Activated CD8-positive, alpha-beta memory T cell treated with anti-CD3 and anti-CD28 coated beads, Interleukin-2, amount 50 U/mL, for 48 hours (primary cell): ENCODE measurements at regions not wholly inside any gene's neighbourhood (a gene's known extent, or its start where the extent isn't known, plus 50 kb on each side); places are given as distances from the start of the nearest gene placed in this dataset.
A peak's percentile ranks its signal among the peaks of the same experiment; 100 is the strongest.
"Not testable (repeated sequence)": the region's sequence is repeated elsewhere in the genome, so short reads cannot be mapped to it uniquely, and the experiment has no call there.

Experiments used
- DNase-seq: peaks from one replicate; pipeline ENCODE4 v3.0.0-alpha.2; 2020

DNA sequence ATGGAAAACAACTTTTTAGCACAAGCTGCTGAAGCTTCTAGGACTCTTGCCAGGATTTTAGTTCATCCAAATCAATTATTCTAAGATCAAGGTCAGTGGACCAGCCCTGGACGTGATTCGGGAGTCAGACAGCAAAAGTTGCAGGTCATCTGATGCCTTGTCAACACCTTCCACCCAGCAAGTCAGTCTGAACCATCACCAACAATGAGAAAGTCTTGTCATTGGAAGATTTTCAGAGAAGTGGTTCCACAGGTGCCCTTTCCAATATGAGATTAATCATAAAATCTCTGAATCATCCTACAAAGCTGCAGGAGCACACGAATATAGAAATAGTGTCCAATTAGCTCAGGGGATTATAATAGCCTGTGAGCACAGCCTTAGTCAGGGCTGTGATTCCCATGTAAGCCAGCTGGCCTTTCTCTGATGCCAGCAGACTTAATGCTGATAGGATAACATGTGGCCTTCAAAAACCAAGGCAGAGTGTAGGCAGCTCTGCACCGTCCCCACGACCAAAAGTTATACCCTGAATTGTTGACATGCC, 445.0 kb upstream of the TRPC7 start:
- no peak for DNase-seq

DNA sequence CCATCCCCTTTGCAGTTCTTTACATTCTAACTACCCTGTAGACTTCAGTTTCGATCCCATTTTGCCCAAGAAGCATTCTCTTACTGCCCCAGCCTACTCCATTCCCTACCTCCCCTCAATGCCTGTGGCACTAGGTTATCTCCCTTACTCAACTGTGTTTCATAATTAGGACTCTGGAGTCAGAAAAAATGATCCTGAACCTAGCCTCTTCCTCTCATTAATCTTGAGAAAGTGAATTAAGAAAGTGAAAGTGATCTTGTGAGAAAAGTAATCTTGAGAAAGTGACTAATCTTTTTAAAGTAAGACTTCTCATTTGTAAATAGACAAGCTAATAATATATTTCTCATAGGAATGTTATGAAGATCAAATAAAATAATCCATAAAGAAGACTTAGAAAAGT, 444.0 kb upstream of the TRPC7 start:
- DNase-seq: no peak

DNA sequence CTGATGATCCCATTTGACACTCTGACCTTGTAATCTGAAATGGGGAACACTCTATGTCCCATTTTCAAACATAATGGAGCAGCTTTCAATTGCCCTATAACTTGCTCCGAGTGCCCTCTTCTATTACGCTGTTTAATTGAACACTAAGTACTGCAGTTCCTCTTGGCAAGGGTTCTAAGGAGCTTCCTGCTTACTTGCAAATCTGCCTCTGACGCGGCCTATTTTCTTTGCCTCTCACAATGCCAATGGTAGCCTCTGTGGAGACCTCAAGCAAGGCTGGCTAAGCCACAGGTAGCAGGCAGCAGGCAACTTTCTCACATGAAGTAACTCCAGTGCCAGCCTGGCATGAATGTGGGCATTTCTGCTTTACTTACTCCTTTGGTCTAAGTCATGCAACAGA, 443.4 kb upstream of the TRPC7 start:
- no peak for DNase-seq

DNA sequence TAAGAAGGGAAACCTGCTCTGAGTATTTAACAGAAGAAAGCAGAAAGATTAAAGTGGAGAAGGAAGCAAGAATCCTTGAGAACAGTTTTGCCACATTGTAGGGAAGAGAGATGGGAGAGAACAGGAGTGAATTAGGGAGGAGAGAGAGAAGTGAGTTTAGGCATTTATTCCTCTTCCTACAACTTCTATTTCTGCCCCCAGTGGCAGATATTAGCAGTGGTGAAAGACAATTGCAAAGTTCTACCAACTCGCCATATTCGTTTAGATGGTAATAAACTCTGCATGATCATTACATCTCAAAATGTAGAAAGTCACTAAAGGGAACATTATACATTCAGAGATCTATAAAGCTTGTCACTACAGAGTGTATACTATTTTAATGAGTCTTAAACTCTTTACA, 440.1 kb upstream of the TRPC7 start:
- DNase-seq: no peak

DNA sequence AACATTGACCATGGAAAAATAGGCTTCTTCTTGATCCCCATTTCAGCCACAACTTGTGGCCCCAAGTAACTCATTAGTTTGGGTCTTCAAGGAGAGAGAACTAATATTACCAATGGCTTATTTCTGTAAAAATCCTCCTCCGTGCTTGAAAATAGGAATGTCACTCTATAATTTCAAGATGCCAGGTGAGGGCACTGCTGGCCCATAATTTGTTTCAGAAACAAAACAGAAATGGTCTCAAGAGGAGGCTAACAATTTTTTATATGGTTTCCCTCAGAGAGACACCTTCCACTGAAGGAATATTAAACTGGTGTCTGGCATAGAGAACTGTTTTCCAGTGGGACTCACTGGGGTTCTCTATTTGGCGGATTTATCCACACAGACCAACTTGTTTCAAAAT, 437.0 kb upstream of the TRPC7 start:
- no peak for DNase-seq

DNA sequence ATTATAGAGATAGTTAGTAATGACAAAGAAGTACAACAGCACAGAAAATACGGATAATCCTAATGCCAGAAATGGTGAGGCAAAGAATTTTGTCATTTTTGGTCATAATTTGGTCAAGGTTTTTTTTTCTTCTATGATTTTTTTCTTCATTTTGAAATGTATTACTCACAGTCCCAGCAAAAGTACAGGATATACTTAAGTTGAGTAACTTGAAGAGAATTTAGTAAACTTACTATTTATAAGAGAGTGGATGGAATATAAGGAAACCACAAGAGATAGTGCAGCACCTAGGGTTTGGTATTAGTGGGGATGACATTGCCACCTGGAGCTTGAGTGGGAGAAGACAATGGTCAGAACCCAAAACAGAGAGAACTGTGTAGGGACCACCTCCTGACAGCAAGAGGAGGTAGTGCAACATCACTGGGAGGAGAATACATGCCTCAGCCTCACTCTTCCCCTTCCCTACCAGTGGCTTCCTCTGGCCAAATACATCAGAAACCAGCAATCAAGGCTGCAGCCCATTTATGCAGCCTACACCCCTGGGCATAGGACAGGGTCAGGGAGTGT, 434.5 kb upstream of the TRPC7 start:
- DNase-seq: no peak

DNA sequence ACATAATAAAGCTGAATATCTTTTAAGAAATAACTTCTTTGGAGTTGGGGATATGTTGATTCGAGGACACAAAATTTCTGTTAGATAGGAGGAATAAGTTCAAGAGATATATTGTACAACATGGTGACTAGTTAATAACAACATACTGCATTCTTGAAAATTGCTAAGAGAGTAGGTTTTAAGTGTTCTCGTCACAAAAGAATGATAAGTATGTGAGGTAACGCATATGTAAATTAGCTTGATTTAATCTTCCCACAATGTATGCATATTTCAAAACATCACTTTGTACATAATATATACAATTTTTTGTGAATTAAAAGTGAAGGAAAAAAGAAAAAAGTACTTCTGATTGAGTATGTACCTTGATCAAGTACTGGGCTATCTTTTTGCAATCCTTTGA, 428.0 kb upstream of the TRPC7 start:
- DNase-seq: no peak

DNA sequence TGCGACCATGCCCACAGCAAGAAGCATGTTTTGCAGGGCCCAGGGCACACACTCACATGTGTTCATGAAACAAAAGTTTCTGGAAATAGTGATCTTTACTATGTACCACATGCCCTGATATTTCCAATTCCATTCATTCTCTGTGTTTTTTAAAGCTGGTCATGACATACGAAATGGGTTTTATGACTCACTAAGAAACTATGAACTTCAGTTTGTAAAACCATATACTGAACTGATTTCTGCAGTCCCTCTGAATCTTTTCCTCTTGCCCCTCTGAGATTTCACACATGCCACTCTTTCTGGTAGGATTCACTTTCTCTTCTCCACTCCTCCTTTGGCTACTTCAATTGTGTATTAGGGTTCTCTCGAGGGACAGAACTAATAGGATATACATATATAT, 416.1 kb upstream of the TRPC7 start:
- DNase-seq: no peak

DNA sequence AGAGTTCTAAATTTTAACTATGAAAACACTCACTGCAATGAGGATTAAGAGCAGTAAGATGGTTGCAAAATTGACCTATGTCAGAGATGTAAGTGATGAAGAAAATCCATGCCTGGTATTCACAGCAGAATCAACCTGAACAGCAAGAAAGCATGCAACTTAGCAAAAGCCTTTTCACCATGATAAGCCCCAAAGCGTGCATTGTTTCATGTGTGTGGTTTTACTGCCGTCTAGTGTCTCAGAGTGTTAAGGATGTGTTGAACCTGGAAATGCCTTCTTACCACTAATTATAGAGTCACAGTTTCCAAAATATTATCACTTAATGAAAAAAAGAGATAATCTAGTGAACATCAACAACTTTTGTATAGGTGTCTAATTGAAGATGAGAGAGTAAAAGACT, 415.2 kb upstream of the TRPC7 start:
- DNase-seq: no peak

DNA sequence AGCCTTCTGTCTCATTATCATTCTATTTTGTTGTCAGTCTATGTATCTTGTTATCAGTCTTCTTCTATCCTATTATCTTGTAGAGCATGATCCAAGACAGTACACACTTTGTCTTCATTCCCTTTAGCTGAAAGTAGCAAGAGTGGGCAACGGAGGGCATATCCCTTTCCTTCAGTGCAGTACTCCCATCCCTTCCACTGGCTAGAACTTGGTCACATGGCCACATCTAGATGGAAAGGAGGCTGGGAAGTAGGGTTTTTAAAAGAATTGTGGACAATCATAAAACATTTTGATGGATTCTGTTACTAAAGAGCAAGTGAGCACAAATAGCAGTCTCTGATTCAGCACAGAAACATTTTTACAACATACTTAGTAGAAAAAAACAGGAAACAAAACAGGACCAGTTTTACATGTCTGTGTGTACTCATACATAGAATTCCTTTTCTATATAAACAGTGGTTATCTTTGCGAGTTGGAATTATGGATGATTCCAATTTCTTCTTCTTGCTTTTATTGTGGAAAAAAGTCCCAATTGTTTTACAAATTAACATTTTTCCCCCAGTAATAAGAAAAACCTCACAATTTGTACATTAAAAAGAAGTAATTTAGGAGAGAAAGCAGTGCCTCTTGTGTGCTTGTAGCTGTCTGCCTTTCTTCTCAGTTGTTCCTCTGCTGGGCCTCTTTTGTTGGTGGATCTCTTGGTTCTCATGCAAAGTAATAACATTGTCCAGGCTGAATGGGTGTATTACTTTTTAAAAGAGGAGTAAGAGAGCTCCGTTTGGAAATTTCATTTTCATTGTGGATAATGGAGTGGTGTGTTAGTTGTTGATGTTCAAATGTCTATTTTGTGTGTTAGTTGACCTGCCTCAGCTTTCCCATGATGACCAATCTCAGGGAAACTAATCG, 410.9 kb upstream of the TRPC7 start:
- DNase-seq: no peak

DNA sequence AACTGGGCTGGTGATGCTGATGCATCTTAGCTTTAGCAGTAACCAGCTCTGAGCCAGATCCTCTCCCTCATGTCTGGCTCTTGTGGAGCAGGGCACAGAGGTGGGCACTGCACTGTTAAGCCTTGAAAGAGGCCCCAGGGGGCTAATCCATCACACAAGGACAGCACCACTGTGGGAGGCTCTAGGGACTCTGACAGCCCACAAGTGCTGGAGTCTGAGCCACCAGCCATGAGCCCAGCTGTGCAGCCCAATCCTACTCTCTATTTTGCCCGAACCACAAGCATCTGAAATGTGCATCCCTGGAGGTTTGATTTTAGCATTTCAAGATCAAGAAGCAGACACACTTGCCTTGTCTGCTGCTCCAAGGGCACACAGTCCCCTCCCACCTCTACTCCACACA, 407.1 kb upstream of the TRPC7 start:
- no peak for DNase-seq

DNA sequence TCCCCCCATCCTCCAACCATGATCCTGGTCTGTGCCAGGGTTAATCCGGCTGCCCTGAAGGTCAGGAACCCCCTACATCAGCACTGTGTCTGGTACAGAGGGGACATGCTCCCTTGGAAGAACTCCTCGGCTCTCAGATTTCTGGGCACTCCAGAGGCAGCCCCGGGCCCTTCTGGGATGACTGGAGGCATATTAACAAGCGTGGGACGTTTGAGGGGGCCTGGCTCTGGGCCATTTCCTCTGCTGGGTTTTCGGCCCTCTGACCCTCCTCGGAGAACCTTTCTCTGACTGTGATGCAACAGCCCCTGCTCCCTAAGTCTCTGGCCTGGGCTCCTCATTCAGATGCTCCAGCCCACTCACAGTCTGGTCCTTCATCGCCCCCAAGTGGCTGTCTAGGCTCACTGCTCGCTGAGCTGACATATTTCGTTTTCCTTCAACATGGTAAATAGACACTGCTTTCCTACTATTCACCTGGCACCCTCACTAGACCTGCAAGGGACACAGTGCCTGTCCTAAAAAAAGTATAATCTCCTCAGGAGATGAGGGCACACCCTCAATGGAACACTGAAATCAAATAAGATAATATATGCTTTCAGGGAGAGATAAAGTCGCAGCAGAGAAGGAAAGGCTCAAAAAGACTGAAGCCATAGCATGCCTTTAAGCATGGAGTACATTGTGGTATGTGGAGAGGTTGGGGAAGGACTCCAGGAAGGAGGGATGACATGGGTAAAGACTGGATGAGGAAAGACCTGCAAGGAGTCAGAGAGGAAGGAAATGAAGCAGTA, 404.7 kb upstream of the TRPC7 start:
- DNase-seq: peak; percentile 63

DNA sequence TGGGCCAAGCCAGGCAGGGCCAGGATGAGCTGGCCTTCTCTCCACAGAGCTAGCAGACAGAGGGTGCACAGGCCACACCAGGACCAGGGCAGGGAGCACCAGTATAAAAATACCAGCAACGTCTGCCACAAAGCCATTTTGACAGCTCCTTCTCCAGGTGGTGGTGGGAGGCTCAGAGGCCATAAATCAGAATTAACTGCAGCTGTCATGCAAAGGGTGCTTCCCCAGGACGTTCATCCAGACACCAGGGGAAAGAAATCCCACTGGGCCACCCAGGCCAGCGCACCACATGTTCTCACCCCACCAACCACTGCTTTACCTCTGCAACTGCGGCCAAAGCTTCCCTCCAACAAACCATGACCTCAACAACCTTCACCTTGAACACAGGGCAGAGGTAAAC, 403.7 kb upstream of the TRPC7 start:
- no peak for DNase-seq

DNA sequence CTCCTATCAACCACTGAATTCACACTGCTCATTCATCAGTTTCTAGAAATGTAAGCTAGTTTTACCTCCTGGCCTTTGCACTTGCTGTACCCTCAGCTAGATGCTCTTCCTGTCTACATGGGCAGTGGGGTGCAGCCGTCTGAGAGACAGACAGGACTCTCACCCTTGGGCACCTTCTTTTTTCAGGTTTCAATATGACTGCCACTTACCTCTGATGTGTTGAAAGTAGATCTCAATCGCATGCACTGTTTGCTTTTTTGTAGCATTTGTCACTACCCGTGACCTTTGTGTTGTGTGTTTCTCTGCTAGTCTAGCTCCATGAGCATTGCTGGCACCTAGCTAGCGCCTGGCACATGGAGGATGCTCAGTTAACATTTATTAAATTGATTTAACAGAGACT, 403.1 kb upstream of the TRPC7 start:
- DNase-seq: no peak

DNA sequence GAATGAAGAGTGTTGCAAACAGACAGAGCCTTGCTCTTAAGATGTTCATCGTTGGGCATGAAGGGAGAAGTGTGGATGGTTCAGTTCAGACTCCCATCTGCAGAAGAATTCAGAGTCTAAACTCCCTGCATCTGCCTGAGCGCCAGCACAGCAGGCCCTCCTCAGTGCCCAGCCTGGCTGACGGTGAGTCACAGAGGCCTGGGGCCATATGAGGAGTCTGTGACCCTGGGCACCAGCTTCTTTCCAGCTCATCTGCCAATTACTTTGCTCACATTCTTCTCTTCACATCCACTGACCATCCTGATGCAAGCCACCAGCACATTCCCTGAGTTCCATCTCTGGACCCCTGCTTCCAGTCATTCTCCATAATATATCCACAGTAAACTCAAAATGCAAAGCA, 401.1 kb upstream of the TRPC7 start:
- no peak for DNase-seq

DNA sequence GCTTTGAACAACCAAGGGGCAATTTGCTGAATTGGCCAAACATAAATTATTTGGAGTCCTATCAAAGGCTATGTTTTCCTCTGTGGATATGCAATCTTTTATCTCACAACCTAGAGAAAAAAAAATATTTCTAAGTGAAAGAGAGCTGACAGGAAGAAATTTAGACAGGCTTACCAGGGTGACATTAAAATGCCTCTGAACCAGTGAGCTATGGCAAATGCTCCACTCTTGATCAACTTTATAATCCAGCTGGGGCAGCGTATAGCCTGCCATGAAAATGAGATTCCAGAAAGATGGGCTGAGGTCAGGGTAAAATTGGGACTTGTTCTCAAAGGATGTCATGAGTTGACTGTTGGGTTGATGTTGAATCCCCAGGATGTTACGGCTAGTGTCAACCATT, 399.3 kb upstream of the TRPC7 start:
- no peak for DNase-seq

DNA sequence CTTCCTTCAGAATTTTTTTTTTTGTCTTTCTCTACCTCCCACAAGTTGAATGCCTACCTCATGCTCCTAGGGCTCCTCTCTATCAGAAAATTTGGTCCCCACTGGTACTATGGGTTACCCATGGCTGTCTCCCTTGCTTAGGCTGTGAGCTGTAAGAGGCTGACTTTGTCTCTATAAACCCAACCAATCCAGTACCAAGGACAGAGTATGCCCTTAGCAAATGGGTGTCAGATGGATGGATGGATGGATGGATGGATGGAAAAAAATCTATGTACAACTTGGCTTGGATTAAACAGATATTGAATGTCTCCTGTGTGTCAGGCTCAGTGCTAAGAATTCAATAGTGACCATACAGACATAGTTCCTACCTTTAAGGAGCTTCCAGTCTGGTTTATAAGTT, 398.2 kb upstream of the TRPC7 start:
- no peak for DNase-seq

DNA sequence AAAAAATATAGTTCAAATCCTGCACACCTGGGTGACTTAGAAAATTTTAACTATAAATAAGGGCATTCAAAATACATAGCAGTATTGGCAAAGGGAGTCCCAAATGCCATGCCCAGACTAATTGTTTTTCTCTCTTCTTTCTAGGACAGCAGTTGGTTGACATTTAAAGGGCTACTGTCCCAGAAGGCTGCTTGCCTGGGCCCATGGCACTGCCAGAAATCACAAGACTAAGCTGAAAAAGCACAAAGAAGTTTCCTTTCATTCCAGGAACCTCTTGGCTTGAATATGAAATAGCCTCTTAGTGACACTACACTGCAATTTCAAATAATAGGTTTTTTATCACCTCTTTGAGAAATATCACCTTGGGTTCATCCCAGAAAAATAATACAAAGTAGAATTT, 388.9 kb upstream of the TRPC7 start:
- no peak for DNase-seq

DNA sequence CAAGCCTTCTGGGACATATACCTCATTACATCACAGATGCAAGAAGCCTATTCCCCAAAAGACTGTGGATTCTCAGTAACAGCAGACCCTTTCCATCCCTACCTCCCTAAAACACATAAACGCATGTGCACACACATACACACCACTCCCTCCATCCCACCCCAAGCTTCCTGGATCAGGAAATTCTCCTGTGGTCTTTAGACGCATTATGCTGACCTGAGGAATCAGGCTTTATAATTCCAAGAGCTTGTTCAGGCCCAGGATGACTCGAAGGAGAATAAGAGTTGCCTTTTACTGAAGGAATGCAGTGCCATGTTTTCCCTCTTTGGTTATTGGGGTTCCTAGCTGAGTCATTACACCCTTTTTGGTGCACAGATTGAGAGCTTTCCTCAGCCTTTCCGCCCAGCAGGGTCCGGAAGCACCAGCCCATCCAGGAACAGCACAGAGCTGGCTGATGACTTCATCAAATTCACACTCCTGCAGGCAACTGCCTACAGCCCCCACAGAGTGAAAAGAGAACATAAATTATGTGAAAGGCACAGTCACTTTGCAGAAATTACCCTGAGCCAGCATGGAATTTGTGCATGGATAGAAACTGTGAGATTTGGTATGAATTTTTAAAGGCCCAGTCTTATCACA, 385.0 kb upstream of the TRPC7 start:
- no peak for DNase-seq

DNA sequence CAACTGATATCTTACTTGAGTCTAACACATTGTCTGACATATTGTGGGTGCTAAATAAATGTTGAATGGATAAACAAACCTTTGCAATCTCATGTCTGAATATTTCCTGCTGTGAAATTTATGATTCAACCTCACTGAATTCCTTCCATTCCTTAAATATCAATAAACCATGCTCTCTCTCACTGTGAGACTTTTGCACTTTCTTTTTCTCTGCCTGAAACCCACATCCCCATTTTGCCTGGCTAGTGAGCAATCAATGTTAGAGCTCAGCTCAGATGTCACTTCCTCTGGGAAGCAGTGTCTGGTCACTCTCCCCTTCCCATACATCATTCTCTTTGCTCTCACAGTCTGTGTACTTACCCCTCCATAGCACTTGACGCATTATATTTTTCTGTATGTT, 383.7 kb upstream of the TRPC7 start:
- DNase-seq: no peak

DNA sequence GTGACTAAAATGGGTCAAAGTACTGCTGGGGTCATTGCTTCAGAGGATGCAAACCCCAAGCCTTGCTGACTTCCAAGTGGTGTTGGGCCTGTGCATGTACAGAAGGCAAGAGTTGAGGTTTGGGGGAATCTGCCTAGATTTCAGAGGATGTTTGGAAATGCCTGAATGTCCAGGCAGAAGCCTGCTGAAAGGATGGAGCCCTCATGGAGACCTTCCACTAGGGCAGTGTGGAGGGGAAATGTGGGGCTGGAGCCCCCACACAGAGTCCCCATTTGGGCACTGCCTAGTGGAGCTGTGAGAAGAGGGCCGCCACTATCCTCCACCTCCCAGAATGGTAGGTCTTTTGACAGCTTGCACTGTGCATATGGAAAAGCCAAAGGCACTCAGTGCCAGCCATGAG, 377.7 kb upstream of the TRPC7 start:
- DNase-seq: no peak

DNA sequence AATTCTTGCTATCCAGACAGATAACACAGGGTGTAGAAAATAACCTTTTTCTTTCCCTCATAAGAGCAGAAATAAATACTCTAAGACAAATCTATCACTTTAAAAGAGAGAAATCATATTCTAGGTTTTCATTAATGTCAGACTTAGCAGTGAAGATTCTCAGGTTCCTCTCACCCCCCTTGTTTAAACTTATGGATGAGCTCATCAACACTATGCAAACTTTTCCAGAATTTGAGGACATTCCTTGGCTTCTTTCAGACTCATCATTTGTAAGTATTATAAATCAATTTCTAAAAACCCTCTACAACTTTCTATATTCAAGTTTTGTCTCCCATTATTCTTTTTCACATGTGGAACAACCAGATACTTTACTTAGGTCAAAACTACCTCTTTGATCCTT, 374.9 kb upstream of the TRPC7 start:
- DNase-seq: no peak

DNA sequence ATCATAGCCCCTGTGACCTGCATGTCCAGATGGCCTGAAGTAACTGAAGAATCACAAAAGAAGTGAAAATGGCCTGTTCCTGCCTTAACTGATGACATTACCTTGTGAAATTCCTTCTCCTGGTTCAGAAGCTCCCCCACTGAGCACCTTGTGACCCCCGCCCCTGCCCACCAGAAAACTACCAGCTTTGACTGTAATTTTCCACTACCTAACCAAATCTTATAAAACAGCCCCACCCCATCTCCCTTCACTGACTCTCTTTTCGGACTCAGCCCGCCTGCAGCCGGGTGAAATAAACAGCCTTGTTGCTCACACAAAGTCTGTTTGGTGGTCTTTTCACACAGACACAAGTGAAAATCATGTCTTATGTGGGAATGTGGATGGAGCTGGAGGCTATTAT, 373.9 kb upstream of the TRPC7 start:
- not testable (repeated sequence) for DNase-seq
